Lower leg skin (tissue), 3 donors: ENCODE measurements at regions not wholly inside any gene's neighbourhood (a gene's known extent, or its start where the extent isn't known, plus 50 kb on each side); places are given as distances from the start of the nearest gene placed in this dataset.

Experiments
- POLR2A ChIP-seq, 2 donors: fragments of 450-650 bp; IDR thresholded peaks; one replicate each; pipeline ENCODE4 v1.6.1; 2016 to 2017; ENCODE audit warnings: antibody characterized with exemption in 2 of 2, mild to moderate bottlenecking in 1 of 2, moderate library complexity in 1 of 2
- TF ChIP-seq, protein P1 (sequence below), 3 donors: fragments of 450-650 bp; IDR thresholded peaks; one replicate each; pipeline ENCODE4 v1.5.1; 2016; ENCODE audit warnings: antibody characterized with exemption in 3 of 3, mild to moderate bottlenecking in 3 of 3, moderate library complexity in 2 of 3

GRCh38 chr14:106737021-106737420 lies 1210.6 kb downstream of the TMEM121 start:
- TF ChIP-seq, protein P1, sequence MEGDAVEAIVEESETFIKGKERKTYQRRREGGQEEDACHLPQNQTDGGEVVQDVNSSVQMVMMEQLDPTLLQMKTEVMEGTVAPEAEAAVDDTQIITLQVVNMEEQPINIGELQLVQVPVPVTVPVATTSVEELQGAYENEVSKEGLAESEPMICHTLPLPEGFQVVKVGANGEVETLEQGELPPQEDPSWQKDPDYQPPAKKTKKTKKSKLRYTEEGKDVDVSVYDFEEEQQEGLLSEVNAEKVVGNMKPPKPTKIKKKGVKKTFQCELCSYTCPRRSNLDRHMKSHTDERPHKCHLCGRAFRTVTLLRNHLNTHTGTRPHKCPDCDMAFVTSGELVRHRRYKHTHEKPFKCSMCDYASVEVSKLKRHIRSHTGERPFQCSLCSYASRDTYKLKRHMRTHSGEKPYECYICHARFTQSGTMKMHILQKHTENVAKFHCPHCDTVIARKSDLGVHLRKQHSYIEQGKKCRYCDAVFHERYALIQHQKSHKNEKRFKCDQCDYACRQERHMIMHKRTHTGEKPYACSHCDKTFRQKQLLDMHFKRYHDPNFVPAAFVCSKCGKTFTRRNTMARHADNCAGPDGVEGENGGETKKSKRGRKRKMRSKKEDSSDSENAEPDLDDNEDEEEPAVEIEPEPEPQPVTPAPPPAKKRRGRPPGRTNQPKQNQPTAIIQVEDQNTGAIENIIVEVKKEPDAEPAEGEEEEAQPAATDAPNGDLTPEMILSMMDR (IDR thresholded peaks at IDR 0.05): no peak
- TF ChIP-seq POLR2A (IDR thresholded peaks at IDR 0.05): no peak
